Activated CD4-positive, alpha-beta T cell treated with anti-CD3 and anti-CD28 coated beads, Interleukin-2, amount 50 U/mL, for 48 hours (primary cell): ENCODE measurements at regions not wholly inside any gene's neighbourhood (a gene's known extent, or its start where the extent isn't known, plus 50 kb on each side); places are given as distances from the start of the nearest gene placed in this dataset.

Experiments
- DNase-seq, 2 experiments: peaks; one replicate each; pipeline ENCODE4 v3.0.0-alpha.2; 2020

- no peak for DNase-seq
Measured at GRCh38 chrY:19140285-19140920, 366.9 kb upstream of the HSFY2 start.

GRCh38 chrY:19134426-19134825, 360.9 kb upstream of the HSFY2 start:
- no peak for DNase-seq

GRCh38 chrY:19130569-19131358, 357.2 kb upstream of the HSFY2 start:
- DNase-seq = peak in 1 of 2 experiments; percentile 2

- no peak for DNase-seq
Measured at GRCh38 chrY:19126889-19127288, 353.4 kb upstream of the HSFY2 start.

- DNase-seq = no peak
Measured at GRCh38 chrY:19124609-19125008, 351.1 kb upstream of the HSFY2 start.

- no peak for DNase-seq
Measured at GRCh38 chrY:19122450-19122849, 348.9 kb upstream of the HSFY2 start.

DNA sequence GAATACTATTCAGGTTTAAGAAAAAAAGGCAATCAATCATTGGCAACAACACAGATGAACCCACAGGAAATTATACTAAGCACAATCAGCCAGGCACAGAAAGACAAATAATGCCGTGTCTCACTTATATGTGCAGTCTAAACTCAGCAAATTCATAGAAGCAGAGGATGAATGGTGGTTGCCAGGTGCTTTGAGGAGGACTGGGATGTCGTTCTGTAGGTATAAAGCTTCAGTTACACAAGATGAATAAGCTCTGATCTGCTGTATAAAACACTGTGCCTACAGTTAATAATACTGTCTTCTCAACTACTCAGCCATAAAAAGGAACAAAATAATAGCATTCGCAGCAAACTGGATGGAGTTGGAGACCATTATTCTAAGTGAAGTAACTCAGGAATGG, 324.8 kb upstream of the HSFY2 start:
- no peak for DNase-seq

GRCh38 chrY:19095460-19095859, 321.9 kb upstream of the HSFY2 start:
- no peak for DNase-seq

DNA sequence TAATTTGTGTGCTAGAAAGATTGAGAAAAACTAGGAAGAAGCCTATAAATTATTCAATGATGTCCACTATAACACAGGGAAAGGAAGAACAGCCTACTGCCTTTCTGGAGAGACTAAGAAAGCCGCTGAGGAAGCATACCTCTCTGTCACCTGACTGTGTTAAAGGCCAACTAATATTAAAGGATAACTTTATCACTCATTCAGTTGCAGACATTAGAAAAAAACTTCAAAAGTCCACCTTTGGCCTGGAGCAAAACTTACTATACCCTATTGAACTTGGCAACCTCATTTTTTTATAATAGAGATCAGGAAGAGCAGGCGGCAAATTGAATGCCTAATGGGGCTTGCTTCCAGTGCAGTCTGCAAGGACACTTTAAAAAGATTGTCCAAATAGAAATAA, 309.5 kb upstream of the HSFY2 start:
- DNase-seq = no peak

GRCh38 chrY:19077698-19078113, 304.2 kb upstream of the HSFY2 start:
- DNase-seq = peak; percentile 3 to 7

DNA sequence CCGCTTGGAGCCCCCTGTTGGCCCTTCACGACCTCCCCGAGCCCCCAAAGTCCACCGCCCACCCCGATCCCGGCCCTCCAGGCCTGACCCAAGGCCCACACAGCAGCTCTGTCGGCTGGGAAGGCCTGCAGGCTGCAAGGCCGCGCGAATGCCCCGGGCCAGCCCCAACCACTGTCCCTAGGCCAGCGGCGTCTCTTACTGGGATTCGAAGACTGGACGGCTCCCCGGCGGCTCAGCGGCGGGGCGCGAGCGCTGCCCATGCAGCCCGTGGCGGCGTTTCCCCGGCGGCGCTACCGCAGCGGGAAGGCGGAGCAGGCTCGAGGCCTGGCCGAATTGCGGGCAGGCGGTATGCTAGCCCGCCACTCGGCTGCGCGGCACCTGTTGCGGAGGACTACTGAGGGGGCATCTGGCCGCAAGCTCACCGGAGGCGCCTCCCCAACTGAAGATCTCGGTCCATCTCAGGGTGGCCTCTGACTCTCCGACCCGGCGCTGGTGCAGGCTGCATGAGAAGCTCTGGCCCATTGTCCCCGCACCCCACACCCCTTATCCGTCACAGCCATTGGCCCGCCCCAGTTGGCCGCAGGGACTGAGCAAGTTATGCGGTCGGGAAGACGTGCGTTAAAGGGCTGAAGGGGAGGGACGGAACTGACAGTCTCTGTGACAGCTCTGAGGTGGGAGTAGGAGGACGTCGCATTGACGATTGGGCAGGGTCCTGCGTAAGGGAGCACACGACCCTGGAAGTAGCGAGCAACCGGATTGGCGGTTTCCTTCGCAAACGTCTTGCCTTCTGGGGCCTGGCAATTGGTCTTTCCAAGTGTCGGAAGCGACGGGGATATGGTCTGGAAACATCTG, 303.5 kb upstream of the HSFY2 start:
- peak; percentile 5 to 29 for DNase-seq

DNA sequence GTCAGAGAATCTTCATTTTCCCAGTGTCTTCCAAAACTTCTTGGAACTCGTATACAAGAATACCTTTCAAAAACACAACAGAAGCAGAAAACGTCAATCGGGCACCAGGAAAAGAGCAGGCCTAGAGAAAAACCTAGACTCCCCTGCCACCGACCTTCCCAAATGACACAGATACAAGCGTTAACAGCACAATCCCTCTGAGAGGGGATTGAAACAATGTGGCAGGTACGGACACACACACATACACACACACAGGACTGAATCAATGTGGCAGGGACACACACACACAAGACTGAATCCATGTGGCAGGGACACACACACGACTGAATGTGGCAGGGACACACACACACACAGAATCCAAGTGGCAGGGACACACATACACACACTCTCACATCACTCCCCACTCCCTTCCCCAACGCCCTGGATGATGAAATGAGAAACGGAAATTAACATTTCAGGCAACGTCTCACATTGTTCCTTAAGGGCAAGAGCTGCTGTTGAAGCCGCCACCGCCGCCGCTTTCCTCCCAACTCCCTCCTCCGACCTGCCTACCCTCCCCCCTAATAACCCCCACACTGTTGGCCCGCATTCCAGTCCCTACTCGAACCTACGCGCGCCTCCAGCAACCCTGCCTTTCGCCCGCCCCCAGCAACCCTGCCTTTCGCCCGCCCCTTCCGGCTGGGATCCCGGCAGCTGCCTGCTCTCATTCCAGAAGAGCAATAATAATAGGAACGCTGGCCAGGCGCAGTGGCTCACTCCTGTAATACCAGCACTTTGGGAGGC, 302.1 kb upstream of the HSFY2 start:
- peak; percentile 40 to 60 for DNase-seq

DNA sequence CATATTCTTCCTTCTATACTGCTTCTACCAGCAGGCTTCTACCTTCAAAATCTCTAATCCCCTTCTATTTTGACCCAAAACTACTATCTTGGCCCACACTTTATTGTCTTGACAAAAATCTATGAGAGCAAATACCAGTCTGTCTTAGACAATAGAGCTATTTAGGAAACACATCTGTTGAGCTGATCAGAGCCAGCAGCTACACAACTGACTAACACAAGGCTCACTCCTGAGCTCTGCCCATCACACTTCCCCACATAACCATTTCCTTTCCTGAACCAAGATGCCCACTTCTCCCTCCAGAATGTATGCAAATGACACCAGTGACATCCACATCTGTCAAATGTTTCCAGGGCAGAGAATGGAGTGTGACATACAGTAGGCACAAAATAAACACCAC, 293.9 kb upstream of the HSFY2 start:
- no peak for DNase-seq

GRCh38 chrY:19066447-19067190, 293.1 kb upstream of the HSFY2 start:
- DNase-seq = no peak

- no peak for DNase-seq
Measured at GRCh38 chrY:19065119-19065518, 291.6 kb upstream of the HSFY2 start.

GRCh38 chrY:19059733-19060132, 286.2 kb upstream of the HSFY2 start:
- DNase-seq = no peak

DNA sequence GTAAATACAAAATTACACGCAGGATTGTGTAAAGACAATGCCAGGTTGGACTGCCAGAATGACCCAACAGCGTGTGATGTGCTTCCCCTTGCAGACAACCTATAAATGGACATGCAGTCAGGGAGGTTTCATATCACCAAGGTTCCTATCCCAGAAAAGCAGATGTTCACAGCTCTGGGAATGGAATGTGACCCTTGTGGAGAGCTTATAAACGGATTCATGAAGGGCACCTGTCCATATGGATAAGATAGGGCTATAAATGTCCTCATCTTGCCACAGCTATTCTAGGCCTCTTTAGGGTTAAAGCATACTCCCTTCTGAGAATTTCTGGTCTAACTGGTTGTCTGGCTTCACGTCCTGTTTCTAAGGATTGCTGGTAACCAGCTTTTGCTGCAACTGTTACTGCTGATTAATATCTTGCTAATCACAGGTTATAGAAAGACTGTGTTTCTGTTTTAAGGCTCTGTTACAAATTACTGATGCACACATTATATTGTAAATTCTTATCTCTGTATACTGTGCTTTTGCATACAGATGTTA, 285.4 kb upstream of the HSFY2 start:
- no peak for DNase-seq

DNA sequence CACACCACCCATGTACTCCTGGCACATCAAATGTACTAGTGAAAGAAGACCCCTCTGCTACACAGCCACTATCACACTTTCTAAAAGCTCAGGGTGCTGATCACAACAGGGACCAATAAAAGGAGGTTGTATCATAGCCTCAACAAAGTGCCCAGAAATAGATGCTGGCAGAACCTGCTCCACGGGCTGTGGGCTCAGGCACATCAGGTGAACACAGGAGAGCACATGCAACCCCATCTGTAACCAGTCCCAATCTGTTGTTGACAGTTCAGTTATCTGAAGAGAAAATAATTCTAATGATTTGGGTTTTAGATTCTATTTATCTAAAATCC, 282.6 kb upstream of the HSFY2 start:
- DNase-seq = no peak

- DNase-seq = no peak
Measured at GRCh38 chrY:19055232-19056137, 281.9 kb upstream of the HSFY2 start.

DNA sequence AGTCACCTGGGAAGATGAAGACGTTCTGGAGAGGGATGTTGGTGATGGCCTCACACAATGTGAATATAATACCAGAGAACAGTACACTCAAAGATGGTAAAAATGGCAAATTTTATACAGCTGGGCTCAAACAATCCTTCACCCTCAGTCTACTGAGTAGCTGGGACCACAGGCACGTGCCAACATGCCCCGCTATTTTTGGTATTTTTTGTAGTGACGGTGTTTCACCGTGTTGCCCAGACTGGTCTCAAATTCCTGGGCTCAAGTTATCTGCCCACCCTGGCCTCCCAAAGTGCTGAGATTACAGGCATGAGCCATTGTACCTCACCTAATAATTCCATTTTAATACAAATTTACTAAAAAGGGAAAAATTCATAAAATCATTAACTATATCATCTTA, 280.3 kb upstream of the HSFY2 start:
- no peak for DNase-seq

DNA sequence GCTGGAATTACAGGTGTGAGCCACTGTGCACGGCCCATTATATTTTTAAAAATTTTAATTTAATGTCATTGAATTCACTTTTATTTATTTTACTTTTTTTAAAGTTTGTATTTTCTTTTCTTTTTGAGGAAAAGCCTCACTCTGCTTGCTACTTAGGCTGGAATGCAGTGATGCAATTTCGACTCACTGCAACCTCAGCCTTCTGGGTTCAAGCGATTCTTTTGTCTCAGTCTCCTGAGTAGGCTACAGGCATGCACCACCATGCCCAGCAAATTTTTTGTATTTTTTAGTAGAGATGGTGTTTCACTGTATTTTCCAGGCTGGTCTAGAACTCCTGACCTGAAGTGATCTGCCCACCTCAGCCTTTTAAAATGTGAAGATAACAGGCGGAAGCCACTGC, 277.5 kb upstream of the HSFY2 start:
- DNase-seq = no peak
